ENCODE measurements at regions not wholly inside any gene's neighbourhood (a gene's known extent, or its start where the extent isn't known, plus 50 kb on each side); places are given as distances from the start of the nearest gene placed in this dataset.
"Not testable (repeated sequence)": the region's sequence is repeated elsewhere in the genome, so short reads cannot be mapped to it uniquely, and the experiment has no call there.

DNA sequence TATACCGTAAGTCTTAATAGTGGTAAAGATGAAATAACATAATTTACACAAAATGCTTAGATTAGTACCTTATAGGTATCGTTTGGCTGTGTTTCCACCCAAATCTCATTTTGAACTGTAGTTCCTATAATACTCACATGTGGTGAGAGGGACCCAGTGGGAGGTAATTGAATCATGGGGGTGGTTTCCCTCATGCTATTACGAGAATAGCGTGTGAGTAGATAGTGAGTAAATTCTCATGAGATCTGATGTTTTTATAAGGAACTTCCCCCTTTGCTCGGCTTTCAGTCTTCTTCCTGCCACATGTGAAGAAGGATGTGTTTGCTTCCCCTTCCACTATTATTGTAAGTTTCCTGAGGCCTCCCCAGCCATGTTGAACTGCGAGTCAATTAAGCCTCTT lies 426.3 kb upstream of the POT1 start:
- no peak for DNase-seq

DNA sequence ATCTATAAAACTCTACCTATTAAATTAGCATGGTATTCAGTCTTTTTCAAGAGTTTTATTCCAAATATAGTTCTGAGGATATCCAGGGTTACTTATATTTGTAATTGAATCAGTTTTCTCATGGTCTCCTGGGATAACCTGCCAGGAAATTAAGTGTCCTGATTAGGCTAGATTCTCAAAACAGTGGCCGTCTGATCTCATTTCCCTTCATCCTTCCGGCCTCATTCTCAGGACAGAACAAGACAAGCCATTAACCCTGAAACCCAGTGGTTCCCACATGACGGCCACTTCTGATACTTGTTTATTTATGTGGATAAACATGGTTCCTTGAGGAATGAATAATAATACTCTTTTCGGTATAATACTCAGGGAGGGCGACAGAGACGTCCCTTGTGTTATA lies 417.6 kb upstream of the POT1 start:
- no peak for DNase-seq

- no peak for DNase-seq
Measured at GRCh38 chr7:125338110-125338509, 408.5 kb upstream of the POT1 start.

GRCh38 chr7:125336326-125336725 lies 406.7 kb upstream of the POT1 start:
- DNase-seq, result no peak

- DNase-seq, result no peak
Measured at GRCh38 chr7:125326666-125327255, 397.1 kb upstream of the POT1 start.

DNA sequence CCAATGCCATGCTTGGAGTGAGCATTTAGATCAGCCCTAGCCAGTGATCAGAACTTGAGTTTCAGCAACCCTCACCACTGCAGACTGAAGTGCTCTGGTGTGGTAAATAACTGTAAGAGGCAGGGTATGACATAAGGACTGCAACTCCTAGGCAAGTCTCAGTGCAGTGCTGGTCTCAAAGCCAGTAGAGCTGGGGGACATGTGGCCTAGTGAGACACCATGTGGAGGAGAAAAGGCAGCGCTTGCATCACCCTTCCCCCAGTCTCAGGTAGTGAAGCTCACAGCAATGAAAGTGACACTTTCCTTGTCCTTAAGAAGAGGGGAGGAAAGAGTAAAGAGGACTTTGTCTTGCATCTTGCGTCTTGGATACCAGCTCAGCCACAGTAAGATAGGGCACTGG lies 386.8 kb upstream of the POT1 start:
- DNase-seq, result no peak

DNA sequence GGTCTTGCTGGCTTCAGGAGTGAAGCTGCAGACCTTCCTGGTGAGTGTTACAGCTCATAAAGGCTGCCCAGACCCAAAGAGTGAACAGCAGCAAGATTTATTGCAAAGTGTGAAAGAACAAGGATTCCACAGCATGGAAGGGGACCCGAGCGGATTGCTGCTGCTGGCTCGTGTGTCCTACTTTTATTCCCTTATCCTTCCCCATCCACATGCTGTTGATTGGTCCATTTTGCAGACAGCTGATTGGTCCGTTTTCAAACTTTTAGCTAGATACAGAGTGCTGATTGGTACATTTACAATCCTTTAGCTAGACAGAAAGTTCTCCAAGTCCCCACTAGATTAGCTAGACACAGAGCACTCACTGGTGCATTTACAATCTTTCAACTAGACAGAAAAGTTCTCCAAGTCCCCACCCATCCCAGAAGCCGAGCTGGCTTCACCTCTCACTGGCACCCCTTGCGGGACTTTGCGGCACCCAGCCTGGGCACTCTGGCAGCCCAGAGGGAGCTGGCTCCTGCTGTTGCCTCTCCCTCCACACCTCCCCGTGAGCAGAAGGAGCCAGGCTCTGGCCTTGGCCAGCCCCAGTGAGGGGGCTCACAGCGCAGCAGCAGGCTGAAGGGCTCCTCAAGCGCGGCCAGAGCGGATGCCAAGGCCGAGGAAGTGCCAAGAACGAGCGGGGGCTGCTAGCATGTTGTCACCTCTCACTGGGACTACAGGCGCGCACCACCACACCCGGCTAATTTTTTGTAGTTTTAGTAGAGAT lies 369.6 kb upstream of the POT1 start:
- DNase-seq, result no peak

- no peak for DNase-seq
Measured at GRCh38 chr7:125279961-125280360, 350.3 kb upstream of the POT1 start.

DNA sequence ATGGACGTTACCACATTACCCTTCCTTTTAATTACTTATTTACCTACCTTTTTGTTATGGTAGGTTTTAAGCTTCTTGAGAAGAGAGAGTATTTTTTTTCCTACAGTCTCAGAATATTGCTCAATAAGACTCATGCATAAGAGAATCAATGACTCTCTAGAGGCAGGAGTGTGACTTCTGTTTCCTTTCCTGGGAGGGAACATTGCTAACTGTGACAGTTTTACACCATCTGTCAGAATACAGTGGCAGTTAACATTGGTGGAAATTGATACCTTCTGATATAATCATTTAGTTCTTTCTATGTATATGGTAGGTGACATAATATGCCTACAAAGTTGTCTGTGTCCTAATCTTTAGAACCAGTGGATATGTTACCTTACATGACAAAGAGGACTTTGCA lies 348.7 kb upstream of the POT1 start:
- DNase-seq, result no peak

- DNase-seq, result not testable (repeated sequence)
Measured at GRCh38 chr7:125274742-125275141, 345.1 kb upstream of the POT1 start.

DNA sequence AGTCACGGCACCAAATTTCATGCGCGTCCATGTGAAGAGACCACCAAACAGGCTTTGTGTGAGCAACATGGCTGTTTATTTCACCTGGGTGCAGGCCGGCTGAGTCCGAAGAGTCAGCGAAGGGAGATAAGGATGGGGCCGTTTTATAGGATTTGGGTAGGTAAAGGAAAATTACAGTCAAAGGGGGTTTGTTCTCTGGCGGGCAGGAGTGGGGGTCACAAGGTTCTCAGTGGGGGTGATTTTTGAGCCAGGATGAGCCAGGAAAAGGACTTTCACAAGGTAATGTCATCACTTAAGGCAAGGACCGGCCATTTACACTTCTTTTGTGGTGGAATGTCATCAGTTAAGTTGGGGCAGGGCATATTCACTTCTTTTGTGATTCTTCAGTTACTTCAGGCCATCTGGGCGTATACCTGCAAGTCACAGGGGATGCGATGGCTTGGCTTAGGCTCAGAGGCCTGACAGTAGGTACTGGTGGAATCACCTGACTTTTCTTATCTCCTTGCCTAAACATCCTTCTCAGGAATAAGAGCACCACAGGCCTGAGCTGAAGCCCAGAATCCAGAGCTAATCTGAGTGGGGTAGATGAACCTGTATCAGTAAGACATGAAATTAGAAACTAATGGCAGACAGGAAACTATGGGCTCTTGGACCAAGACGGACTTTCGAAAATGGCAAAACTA lies 334.7 kb upstream of the POT1 start:
- DNase-seq, result not testable (repeated sequence)

- not testable (repeated sequence) for DNase-seq
Measured at GRCh38 chr7:125258876-125259417, 329.3 kb upstream of the POT1 start.

DNA sequence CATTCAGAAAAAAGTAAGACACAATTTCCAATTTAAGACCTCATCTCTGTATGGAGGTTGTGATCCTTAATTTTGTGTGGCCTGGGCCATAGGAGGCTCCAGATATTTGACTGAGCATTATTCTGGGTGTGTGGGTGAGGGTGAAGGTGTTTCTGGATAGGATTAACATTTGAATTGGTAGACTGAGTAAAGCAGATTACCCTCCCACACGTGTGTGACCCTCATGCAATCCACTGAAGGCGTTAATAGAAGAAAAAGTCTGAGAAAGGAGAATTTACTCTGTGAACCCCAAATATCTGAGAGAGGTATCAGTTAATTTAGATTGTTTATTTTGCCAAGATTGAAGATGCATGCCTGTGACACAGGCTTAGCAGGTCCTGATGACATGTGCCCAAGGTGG lies 328.0 kb upstream of the POT1 start:
- no peak for DNase-seq

GRCh38 chr7:125256446-125256845 lies 326.8 kb upstream of the POT1 start:
- no peak for DNase-seq

- no peak for DNase-seq
Measured at GRCh38 chr7:125255810-125256209, 326.2 kb upstream of the POT1 start.

GRCh38 chr7:125254566-125254965 lies 324.9 kb upstream of the POT1 start:
- no peak for DNase-seq

DNA sequence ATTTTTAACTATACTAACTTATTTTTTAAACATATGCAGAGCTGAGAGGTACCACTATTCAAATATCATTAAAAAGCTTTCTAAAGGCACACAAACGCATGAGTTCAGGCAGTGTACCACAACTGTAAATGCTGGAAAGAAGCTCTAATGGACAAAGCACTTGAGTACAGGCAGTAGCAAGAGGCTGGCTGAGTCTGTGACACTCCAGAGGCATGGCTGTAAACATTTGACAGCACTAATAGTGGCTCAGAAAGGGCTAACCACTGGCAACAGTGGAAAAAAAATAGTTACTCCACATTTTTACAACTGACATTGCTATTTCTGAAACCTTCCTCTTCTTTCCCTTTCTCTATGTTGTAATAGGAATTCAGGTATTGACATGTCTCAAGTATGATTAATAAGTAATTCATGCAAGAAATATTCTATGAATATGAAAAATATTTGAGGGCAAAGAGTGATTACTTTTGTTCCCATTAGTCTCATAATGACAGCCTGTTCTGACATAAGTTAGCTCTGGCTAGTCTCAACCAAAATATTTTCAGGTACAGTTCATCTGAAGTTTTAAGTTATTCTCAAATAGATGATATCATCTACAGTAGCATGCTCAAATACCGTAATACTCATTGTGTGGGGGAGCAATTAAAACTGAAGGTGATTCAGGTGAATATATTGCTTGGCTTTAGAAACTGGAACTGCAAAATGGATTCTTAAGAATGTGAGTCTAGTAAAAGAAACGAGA lies 324.0 kb upstream of the POT1 start:
- DNase-seq, result no peak

DNA sequence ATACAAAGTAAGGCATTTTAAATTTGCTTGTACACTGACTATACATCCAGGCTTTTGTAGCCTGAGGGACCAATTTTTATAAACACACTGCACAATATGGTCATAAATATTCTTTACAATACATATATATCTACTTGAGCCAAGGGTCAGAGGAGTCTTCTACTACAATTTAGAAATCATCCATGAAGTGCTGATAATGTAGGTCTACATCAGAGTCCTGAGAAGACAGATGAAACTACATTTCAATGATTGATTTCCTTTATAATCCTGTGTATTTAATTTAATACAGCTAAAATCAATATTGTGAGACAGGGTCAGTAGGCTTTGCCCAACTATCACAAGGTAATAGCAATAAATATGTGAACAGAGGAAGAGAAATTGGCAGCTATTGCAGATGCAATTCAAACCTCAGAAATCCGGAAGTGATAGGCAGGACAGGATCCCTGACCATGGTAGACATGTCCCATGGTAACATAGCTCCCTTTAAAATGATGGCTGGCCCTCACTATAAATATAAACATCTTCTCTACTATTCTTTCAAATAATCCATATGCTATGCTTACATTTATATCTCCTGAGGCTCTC lies 318.0 kb upstream of the POT1 start:
- no peak for DNase-seq

DNA sequence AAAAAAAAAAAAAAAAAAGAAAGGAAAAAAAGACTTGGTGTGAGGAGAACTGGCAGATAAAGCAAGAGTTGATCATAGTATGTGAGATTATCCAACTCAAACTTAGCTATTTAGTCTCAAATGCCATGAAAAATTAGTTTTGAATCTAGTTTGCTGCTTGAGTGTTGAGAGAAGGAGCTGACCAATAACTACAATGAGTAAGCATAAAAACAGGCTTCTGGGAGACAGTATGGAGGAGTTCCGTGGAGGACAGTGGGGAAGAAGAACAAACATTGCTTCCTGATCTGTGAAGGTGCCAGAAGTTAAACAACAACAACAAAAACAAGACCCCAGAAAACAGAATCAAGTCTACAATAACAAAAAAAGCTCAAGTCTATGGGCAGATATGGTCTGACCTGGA lies 317.1 kb upstream of the POT1 start:
- no peak for DNase-seq

GRCh38 chr7:125241548-125241947 lies 311.9 kb upstream of the POT1 start:
- DNase-seq, result no peak

- DNase-seq, result no peak
Measured at GRCh38 chr7:125222596-125222995, 293.0 kb upstream of the POT1 start.

- DNase-seq, result no peak
Measured at GRCh38 chr7:125218076-125218475, 288.5 kb upstream of the POT1 start.

- no peak for DNase-seq
Measured at GRCh38 chr7:125201002-125201401, 271.4 kb upstream of the POT1 start.

Data from NCI-H510A (cell line).